ENCODE measurements at regions not wholly inside any gene's neighbourhood (a gene's known extent, or its start where the extent isn't known, plus 50 kb on each side); places are given as distances from the start of the nearest gene placed in this dataset.

DNA sequence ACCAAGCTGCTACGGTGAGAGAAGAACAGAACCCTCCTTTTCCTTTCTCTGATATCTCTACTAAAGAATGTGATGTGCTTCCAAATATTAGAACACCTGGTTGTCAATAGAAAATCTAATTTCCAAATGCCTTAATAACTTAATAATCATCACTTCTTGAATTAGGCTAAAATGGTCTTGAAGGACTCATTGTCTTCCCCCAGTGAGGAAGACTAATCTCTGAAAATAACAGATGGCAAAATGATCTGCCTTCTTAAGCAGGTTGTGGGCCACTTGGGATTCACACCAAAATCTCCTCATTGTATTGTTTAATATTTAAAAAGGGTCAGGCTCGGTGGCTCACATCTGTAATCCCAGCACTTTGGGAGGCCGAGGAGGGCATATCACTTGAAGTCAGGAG lies 805.9 kb upstream of the AUTS2 start:
- POLR2A ChIA-PET (ENCODE audit: unreplicated experiment), result no interaction called here
- Histone ChIP-seq H3K9me1 (ENCODE audit: insufficient read depth, low read length) (no peaks in the 10 kb centered on the region), H2AK5ac (ENCODE audit: low read depth, low read length) (no peak overlapping the region), H4K91ac (ENCODE audit: insufficient read depth, low read depth, low read length) (no peak overlapping the region), H3K9me3 (ENCODE audit: control insufficient read depth, insufficient read depth, low read length) (peaks cover 5% of the 10 kb centered on the region), H3K9ac (ENCODE audit: low read depth, low read length) (no peak overlapping the region), H4K20me1 (ENCODE audit: insufficient read depth, low read length) (no peaks in the 10 kb centered on the region), H3K14ac (replicated peaks; ENCODE audit: low read depth, low read length) (no peak overlapping the region), H3K4me3 (ENCODE audit: insufficient read depth, low read depth, low read length) (no peak overlapping the region), H3K23ac (ENCODE audit: low read depth, low read length) (no peak overlapping the region), H3K4ac (ENCODE audit: low read depth, low read length) (no peak overlapping the region), H2BK5ac (ENCODE audit: low read depth, low read length, poor library complexity, severe bottlenecking) (no peak overlapping the region), H3K4me2 (ENCODE audit: low read depth, low read length) (no peak overlapping the region), H2BK15ac (ENCODE audit: low read depth, low read length) (no peak overlapping the region), H4K5ac (ENCODE audit: low read depth, low read length) (no peak overlapping the region), H3K27me3 (ENCODE audit: control insufficient read depth, insufficient read depth, low read length) (no peaks in the 10 kb centered on the region), H2AFZ (replicated peaks; ENCODE audit: low read length, poor library complexity) (no peak overlapping the region), H3K4me1 (ENCODE audit: control insufficient read depth, insufficient read depth, low read length) (no peaks in the 10 kb centered on the region), H2BK20ac (ENCODE audit: low read depth, low read length) (no peak overlapping the region), H3K56ac (ENCODE audit: extremely low read depth, insufficient read depth, low read length) (no peak overlapping the region), H2BK120ac (ENCODE audit: low read depth, low read length) (no peak overlapping the region), H2AK9ac (replicated peaks; ENCODE audit: low read depth, low read length, poor library complexity) (no peak overlapping the region), H4K8ac (ENCODE audit: low read depth in 2 of 2, low read length in 2 of 2) (no peak overlapping the region), H3K27ac (ENCODE audit: insufficient read depth, low read length) (no peak overlapping the region), H3K18ac (ENCODE audit: low read depth, low read length) (no peak overlapping the region), H3K36me3 (ENCODE audit: control insufficient read depth, insufficient read depth, low read length) (no peaks in the 10 kb centered on the region), H3K79me1 (ENCODE audit: low read depth in 1 of 2, low read length in 2 of 2) (no peaks in the 10 kb centered on the region)
- ATAC-seq (ENCODE audit: low read depth), result no peak
- no peak for DNase-seq
- in situ Hi-C loops (cut with MboI; ENCODE audit: low sequenced_read_pairs), result no loop called here
- TF ChIP-seq MXI1 (IDR thresholded peaks at IDR 0.05; ENCODE audit: borderline replicate concordance, low read depth, low read length) (no peak), NFE2L2 (IDR thresholded peaks at IDR 0.05; ENCODE audit: low read depth, low read length) (no peak), SMC3 (IDR thresholded peaks at IDR 0.05; ENCODE audit: low read depth, low read length) (no peak), RCOR1 (IDR thresholded peaks at IDR 0.05; ENCODE audit: insufficient replicate concordance, low read length) (no peak), RFX5 (IDR thresholded peaks at IDR 0.05; ENCODE audit: low read depth, low read length) (no peak), RAD21 (IDR thresholded peaks at IDR 0.05; ENCODE audit: low read length) (no peak), FOS (IDR thresholded peaks at IDR 0.05; ENCODE audit: low read depth, low read length) (no peak), CHD1 (IDR thresholded peaks at IDR 0.05; ENCODE audit: low read depth, low read length) (no peak), CEBPB (IDR thresholded peaks at IDR 0.05; ENCODE audit: low read depth, low read length) (no peak)
- TF ChIP-seq, protein P1, sequence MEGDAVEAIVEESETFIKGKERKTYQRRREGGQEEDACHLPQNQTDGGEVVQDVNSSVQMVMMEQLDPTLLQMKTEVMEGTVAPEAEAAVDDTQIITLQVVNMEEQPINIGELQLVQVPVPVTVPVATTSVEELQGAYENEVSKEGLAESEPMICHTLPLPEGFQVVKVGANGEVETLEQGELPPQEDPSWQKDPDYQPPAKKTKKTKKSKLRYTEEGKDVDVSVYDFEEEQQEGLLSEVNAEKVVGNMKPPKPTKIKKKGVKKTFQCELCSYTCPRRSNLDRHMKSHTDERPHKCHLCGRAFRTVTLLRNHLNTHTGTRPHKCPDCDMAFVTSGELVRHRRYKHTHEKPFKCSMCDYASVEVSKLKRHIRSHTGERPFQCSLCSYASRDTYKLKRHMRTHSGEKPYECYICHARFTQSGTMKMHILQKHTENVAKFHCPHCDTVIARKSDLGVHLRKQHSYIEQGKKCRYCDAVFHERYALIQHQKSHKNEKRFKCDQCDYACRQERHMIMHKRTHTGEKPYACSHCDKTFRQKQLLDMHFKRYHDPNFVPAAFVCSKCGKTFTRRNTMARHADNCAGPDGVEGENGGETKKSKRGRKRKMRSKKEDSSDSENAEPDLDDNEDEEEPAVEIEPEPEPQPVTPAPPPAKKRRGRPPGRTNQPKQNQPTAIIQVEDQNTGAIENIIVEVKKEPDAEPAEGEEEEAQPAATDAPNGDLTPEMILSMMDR (conservative IDR thresholded peaks at IDR 0.05; ENCODE audit: low read depth, low read length), result no peak
- TF ChIP-seq, protein P2, sequence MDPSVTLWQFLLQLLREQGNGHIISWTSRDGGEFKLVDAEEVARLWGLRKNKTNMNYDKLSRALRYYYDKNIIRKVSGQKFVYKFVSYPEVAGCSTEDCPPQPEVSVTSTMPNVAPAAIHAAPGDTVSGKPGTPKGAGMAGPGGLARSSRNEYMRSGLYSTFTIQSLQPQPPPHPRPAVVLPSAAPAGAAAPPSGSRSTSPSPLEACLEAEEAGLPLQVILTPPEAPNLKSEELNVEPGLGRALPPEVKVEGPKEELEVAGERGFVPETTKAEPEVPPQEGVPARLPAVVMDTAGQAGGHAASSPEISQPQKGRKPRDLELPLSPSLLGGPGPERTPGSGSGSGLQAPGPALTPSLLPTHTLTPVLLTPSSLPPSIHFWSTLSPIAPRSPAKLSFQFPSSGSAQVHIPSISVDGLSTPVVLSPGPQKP (IDR thresholded peaks at IDR 0.05; ENCODE audit: borderline replicate concordance, low read depth, low read length), result no peak
- no CpG with 5 or more reads among the region's 3 CpGs for WGBS, 2 experiments (ENCODE audit: extremely low coverage in 2 of 2, insufficient read length in 1 of 2)
- intact Hi-C loops (cut with micrococcal nuclease), result no loop called here
- CTCF ChIA-PET, result no interaction called here
- no TSS peak for BruUV-seq (replicated peaks)
- dilution Hi-C loops (cut with HindIII; ENCODE audit: low sequenced_read_pairs, unreplicated experiment), result no loop called here

Data from IMR-90 (cell line).